Testis (tissue), 2 donors: ENCODE measurements at regions not wholly inside any gene's neighbourhood (a gene's known extent, or its start where the extent isn't known, plus 50 kb on each side); places are given as distances from the start of the nearest gene placed in this dataset.

Experiments
- POLR2A ChIP-seq: fragments of 450-650 bp; IDR thresholded peaks from one replicate; pipeline ENCODE4 v1.6.1; 2017; ENCODE audit warnings: antibody characterized with exemption, mild to moderate bottlenecking, moderate library complexity
- TF ChIP-seq, protein P1 (sequence below), 3 experiments: fragments of 450-650 bp in 2 of 3; fragments of 200-600 bp in 1 of 3; sonication (generic) in 1 of 3; IDR thresholded peaks; one replicate each; pipeline ENCODE4 v1.5.1; 2016 to 2019; ENCODE audit warnings: antibody characterized with exemption in 3 of 3, mild to moderate bottlenecking in 2 of 3, moderate library complexity in 1 of 3

DNA sequence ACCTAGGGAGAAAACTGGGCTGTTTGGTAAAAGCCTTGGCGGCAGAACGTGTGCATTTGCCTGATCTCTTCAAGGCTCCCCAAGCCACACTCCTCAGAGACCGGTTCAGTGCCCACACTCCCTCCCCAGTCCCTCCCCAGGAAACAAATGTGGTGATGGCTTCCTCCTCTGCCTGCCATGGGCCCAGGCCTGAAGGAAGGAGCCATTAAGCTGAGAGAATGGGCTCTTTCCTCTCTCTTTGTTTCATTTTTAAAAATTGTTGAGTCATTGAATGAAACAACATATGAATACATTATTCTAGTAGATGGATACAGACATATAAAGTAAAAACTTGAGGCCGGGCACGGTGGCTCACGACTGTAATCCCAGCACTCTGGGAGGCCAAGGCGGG is 50.6 kb upstream of the YWHAQ start:
- TF ChIP-seq POLR2A: no peak
- TF ChIP-seq, protein P1, sequence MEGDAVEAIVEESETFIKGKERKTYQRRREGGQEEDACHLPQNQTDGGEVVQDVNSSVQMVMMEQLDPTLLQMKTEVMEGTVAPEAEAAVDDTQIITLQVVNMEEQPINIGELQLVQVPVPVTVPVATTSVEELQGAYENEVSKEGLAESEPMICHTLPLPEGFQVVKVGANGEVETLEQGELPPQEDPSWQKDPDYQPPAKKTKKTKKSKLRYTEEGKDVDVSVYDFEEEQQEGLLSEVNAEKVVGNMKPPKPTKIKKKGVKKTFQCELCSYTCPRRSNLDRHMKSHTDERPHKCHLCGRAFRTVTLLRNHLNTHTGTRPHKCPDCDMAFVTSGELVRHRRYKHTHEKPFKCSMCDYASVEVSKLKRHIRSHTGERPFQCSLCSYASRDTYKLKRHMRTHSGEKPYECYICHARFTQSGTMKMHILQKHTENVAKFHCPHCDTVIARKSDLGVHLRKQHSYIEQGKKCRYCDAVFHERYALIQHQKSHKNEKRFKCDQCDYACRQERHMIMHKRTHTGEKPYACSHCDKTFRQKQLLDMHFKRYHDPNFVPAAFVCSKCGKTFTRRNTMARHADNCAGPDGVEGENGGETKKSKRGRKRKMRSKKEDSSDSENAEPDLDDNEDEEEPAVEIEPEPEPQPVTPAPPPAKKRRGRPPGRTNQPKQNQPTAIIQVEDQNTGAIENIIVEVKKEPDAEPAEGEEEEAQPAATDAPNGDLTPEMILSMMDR (IDR thresholded peaks at IDR 0.05): no peak
